GM23338 (cell line): ENCODE measurements at regions not wholly inside any gene's neighbourhood (a gene's known extent, or its start where the extent isn't known, plus 50 kb on each side); places are given as distances from the start of the nearest gene placed in this dataset.

Source experiments
- ATAC-seq: fragments of 200-7000 bp; cut with Tn5 transposase; 3 replicates; pipeline ENCODE4 v1.9.1; 2020
- DNase-seq: peaks from one replicate; pipeline ENCODE4 v3.0.0-alpha.2; 2015; ENCODE audit warnings: low spot score
- H2AFZ ChIP-seq: fragments of 200-600 bp; sonication (generic); 2 replicates; pipeline ENCODE4 v1.8.0; 2016; ENCODE audit warnings: antibody characterized with exemption, mild to moderate bottlenecking, moderate library complexity
- H3F3A ChIP-seq: fragments of 200-600 bp; sonication (generic); replicated peaks from 2 replicates; pipeline ENCODE4 v1.8.0; 2017; ENCODE audit warnings: antibody characterized with exemption, mixed run types, low read depth
- H3K27ac ChIP-seq: fragments of 200-600 bp; sonication (generic); 2 replicates; pipeline ENCODE4 v1.6.1; 2016; ENCODE audit warnings: low read depth
- H3K27me3 ChIP-seq: fragments of 200-600 bp; sonication (generic); 2 replicates; pipeline ENCODE4 v1.8.0; 2016; ENCODE audit warnings: mild to moderate bottlenecking, mixed run types, moderate library complexity; ENCODE audit not compliant: insufficient read depth
- H3K36me3 ChIP-seq: fragments of 200-600 bp; sonication (generic); 2 replicates; pipeline ENCODE4 v1.8.0; 2016; ENCODE audit warnings: mild to moderate bottlenecking; ENCODE audit not compliant: insufficient read depth
- H3K4me1 ChIP-seq: fragments of 200-600 bp; sonication (generic); 2 replicates; pipeline ENCODE4 v1.8.0; 2016; ENCODE audit warnings: mild to moderate bottlenecking, moderate library complexity; ENCODE audit not compliant: insufficient read depth
- H3K4me2 ChIP-seq: fragments of 200-600 bp; sonication (generic); 2 replicates; pipeline ENCODE4 v1.7.1; 2017; ENCODE audit warnings: mixed run types
- H3K4me3 ChIP-seq: fragments of 200-600 bp; sonication (generic); 2 replicates; pipeline ENCODE4 v1.6.1; 2016; ENCODE audit warnings: mixed run types
- H3K79me2 ChIP-seq: fragments of 200-600 bp; sonication (generic); replicated peaks from 2 replicates; pipeline ENCODE4 v1.8.0; 2017; ENCODE audit warnings: mild to moderate bottlenecking; ENCODE audit not compliant: insufficient read depth
- H3K9me2 ChIP-seq: fragments of 200-600 bp; sonication (generic); 2 replicates; pipeline ENCODE4 v1.8.0; 2017; ENCODE audit not compliant: insufficient read depth
- H4K20me1 ChIP-seq: fragments of 200-600 bp; sonication (generic); replicated peaks from 2 replicates; pipeline ENCODE4 v1.8.0; 2017; ENCODE audit warnings: mild to moderate bottlenecking; ENCODE audit not compliant: insufficient read depth
- H3K27ac Mint-ChIP-seq: 2 replicates; pipeline ENCODE4 v1.8.0; 2020; ENCODE audit warnings: inconsistent platforms, mild to moderate bottlenecking, moderate library complexity, mixed read lengths
- H3K27me3 Mint-ChIP-seq: 3 replicates; pipeline ENCODE4 v1.8.0; 2022; ENCODE audit warnings: low read depth, mild to moderate bottlenecking, moderate library complexity, mixed read lengths, inconsistent platforms; ENCODE audit not compliant: insufficient read depth, poor library complexity
- H3K36me3 Mint-ChIP-seq: 3 replicates; pipeline ENCODE4 v1.8.0; 2021; ENCODE audit warnings: low read depth, mild to moderate bottlenecking, inconsistent platforms, moderate library complexity, mixed read lengths
- H3K4me1 Mint-ChIP-seq: 3 replicates; pipeline ENCODE4 v1.8.0; 2020; ENCODE audit warnings: mild to moderate bottlenecking, inconsistent platforms, mixed read lengths
- H3K4me3 Mint-ChIP-seq: 3 replicates; pipeline ENCODE4 v1.8.0; 2021; ENCODE audit warnings: moderate library complexity, mild to moderate bottlenecking, inconsistent platforms, mixed read lengths
- H3K9me3 Mint-ChIP-seq: 3 replicates; pipeline ENCODE4 v1.8.0; 2020; ENCODE audit warnings: moderate library complexity, mild to moderate bottlenecking, inconsistent platforms, mixed read lengths
- CREB1 ChIP-seq: fragments of 250-450 bp; sonication (Bioruptor Pico); IDR thresholded peaks from 2 replicates; pipeline ENCODE4 v1.5.0; 2020; ENCODE audit warnings: low read depth, mild to moderate bottlenecking, moderate library complexity
- EZH2phosphoT487 ChIP-seq: fragments of 200-600 bp; sonication (generic); IDR thresholded peaks from one replicate; pipeline ENCODE4 v1.8.1; 2018; ENCODE audit warnings: antibody characterized with exemption; ENCODE audit not compliant: unreplicated experiment
- JUNB ChIP-seq: IDR thresholded peaks from one replicate; pipeline ENCODE4 v1.6.1; 2016; ENCODE audit warnings: antibody characterized with exemption; ENCODE audit not compliant: unreplicated experiment
- POLR2AphosphoS5 ChIP-seq: IDR thresholded peaks from 2 replicates; pipeline ENCODE4 v1.6.1; 2016; ENCODE audit warnings: antibody characterized with exemption, low read depth
- STAT1 ChIP-seq: IDR thresholded peaks from one replicate; pipeline ENCODE4 v1.6.1; 2016; ENCODE audit warnings: antibody characterized with exemption; ENCODE audit not compliant: unreplicated experiment
- ZNF114 ChIP-seq: fragments of 250-450 bp; sonication (Bioruptor Pico); IDR thresholded peaks from 2 replicates; pipeline ENCODE4 v1.5.0; 2020; ENCODE audit warnings: mild to moderate bottlenecking, moderate library complexity
- ZNF331 ChIP-seq: fragments of 250-450 bp; sonication (Bioruptor Pico); IDR thresholded peaks from 2 replicates; pipeline ENCODE4 v1.5.0; 2020; ENCODE audit warnings: low read depth, mild to moderate bottlenecking, moderate library complexity
- TF ChIP-seq, protein P1 (sequence below), 2 experiments: fragments of 200-600 bp in 1 of 2; sonication (generic) in 1 of 2; conservative IDR thresholded peaks; 2 replicates each; pipeline versions ENCODE4 v1.5.1 to v1.6.1; 2016 to 2017; ENCODE audit warnings: antibody characterized with exemption in 2 of 2, low read depth in 2 of 2, mild to moderate bottlenecking in 2 of 2, moderate library complexity in 1 of 2
- TF ChIP-seq, protein P2 (sequence below): fragments of 250-450 bp; sonication (Bioruptor Pico); IDR thresholded peaks from 2 replicates; pipeline ENCODE4 v1.5.0; 2020; ENCODE audit warnings: mild to moderate bottlenecking, moderate library complexity

DNA sequence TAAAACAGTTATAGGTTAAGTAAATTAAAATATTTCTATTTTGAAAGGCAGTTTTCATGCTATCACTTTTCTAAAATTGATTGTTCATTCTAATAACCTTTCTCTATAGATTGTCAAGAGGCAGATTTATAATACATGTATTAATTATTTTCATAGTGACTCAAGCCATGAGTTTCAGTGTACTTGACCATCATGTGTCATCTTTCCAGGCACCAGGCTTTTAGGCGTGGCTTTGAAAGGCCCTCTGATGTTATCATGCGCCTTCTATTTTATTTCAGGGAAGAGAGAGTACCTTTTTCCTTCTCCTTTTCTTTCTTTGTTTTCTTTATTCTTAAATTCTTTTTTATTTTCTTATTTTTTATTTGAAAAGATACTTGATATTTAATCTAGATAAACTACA, 128.3 kb upstream of the ETAA1 start:
- Histone ChIP-seq H3K36me3 (no peaks in the 10 kb centered on the region), H3K4me3 (no peak overlapping the region), H3K9me2 (no peaks in the 10 kb centered on the region), H3K27me3 (no peaks in the 10 kb centered on the region), H3K79me2 (no peaks in the 10 kb centered on the region), H3F3A (no peaks in the 10 kb centered on the region), H3K27ac (no peak overlapping the region), H4K20me1 (no peaks in the 10 kb centered on the region), H3K4me1 (peaks cover 12% of the 10 kb centered on the region; the same call in 1 of the 2 replicates), H3K4me2 (no peak overlapping the region), H2AFZ (no peak overlapping the region)
- peaks cover 11% of the 10 kb centered on the region for H3K4me1 Mint-ChIP-seq
- H3K36me3 Mint-ChIP-seq = no peaks in the 10 kb centered on the region
- TF ChIP-seq CREB1 (CRISPR knock-in tag) (no peak), EZH2phosphoT487 (no peak), JUNB (no peak), ZNF114 (CRISPR knock-in tag) (no peak), POLR2AphosphoS5 (no peak), ZNF331 (CRISPR knock-in tag) (no peak), STAT1 (no peak)
- TF ChIP-seq, protein P1, sequence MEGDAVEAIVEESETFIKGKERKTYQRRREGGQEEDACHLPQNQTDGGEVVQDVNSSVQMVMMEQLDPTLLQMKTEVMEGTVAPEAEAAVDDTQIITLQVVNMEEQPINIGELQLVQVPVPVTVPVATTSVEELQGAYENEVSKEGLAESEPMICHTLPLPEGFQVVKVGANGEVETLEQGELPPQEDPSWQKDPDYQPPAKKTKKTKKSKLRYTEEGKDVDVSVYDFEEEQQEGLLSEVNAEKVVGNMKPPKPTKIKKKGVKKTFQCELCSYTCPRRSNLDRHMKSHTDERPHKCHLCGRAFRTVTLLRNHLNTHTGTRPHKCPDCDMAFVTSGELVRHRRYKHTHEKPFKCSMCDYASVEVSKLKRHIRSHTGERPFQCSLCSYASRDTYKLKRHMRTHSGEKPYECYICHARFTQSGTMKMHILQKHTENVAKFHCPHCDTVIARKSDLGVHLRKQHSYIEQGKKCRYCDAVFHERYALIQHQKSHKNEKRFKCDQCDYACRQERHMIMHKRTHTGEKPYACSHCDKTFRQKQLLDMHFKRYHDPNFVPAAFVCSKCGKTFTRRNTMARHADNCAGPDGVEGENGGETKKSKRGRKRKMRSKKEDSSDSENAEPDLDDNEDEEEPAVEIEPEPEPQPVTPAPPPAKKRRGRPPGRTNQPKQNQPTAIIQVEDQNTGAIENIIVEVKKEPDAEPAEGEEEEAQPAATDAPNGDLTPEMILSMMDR (conservative IDR thresholded peaks at IDR 0.05; ENCODE audit: low read depth in 2 of 2) = no peak
- TF ChIP-seq, protein P2, sequence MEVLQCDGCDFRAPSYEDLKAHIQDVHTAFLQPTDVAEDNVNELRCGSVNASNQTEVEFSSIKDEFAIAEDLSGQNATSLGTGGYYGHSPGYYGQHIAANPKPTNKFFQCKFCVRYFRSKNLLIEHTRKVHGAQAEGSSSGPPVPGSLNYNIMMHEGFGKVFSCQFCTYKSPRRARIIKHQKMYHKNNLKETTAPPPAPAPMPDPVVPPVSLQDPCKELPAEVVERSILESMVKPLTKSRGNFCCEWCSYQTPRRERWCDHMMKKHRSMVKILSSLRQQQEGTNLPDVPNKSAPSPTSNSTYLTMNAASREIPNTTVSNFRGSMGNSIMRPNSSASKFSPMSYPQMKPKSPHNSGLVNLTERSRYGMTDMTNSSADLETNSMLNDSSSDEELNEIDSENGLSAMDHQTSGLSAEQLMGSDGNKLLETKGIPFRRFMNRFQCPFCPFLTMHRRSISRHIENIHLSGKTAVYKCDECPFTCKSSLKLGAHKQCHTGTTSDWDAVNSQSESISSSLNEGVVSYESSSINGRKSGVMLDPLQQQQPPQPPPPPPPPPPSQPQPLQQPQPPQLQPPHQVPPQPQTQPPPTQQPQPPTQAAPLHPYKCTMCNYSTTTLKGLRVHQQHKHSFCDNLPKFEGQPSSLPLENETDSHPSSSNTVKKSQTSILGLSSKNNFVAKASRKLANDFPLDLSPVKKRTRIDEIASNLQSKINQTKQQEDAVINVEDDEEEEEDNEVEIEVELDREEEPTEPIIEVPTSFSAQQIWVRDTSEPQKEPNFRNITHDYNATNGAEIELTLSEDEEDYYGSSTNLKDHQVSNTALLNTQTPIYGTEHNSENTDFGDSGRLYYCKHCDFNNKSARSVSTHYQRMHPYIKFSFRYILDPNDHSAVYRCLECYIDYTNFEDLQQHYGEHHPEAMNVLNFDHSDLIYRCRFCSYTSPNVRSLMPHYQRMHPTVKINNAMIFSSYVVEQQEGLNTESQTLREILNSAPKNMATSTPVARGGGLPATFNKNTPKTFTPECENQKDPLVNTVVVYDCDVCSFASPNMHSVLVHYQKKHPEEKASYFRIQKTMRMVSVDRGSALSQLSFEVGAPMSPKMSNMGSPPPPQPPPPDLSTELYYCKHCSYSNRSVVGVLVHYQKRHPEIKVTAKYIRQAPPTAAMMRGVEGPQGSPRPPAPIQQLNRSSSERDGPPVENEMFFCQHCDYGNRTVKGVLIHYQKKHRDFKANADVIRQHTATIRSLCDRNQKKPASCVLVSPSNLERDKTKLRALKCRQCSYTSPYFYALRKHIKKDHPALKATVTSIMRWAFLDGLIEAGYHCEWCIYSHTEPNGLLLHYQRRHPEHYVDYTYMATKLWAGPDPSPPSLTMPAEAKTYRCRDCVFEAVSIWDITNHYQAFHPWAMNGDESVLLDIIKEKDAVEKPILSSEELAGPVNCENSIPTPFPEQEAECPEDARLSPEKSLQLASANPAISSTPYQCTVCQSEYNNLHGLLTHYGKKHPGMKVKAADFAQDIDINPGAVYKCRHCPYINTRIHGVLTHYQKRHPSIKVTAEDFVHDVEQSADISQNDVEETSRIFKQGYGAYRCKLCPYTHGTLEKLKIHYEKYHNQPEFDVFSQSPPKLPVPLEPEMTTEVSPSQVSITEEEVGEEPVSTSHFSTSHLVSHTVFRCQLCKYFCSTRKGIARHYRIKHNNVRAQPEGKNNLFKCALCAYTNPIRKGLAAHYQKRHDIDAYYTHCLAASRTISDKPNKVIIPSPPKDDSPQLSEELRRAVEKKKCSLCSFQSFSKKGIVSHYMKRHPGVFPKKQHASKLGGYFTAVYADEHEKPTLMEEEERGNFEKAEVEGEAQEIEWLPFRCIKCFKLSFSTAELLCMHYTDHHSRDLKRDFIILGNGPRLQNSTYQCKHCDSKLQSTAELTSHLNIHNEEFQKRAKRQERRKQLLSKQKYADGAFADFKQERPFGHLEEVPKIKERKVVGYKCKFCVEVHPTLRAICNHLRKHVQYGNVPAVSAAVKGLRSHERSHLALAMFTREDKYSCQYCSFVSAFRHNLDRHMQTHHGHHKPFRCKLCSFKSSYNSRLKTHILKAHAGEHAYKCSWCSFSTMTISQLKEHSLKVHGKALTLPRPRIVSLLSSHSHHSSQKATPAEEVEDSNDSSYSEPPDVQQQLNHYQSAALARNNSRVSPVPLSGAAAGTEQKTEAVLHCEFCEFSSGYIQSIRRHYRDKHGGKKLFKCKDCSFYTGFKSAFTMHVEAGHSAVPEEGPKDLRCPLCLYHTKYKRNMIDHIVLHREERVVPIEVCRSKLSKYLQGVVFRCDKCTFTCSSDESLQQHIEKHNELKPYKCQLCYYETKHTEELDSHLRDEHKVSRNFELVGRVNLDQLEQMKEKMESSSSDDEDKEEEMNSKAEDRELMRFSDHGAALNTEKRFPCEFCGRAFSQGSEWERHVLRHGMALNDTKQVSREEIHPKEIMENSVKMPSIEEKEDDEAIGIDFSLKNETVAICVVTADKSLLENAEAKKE = no peak
- no peaks in the 10 kb centered on the region for H3K9me3 Mint-ChIP-seq
- no peak overlapping the region for H3K4me3 Mint-ChIP-seq
- H3K27me3 Mint-ChIP-seq = no peaks in the 10 kb centered on the region
- DNase-seq (no peak), ATAC-seq (no peak)
- H3K27ac Mint-ChIP-seq = no peak overlapping the region
